Body of pancreas (tissue), 4 donors: ENCODE measurements at regions not wholly inside any gene's neighbourhood (a gene's known extent, or its start where the extent isn't known, plus 50 kb on each side); places are given as distances from the start of the nearest gene placed in this dataset.

Experiments used
- ATAC-seq: fragments of 150-250 bp; one replicate; pipeline ENCODE4 v1.9.1; 2016
- DNase-seq, 4 donors: peaks; one replicate each; pipeline ENCODE4 v3.0.0-alpha.2; 2019
- H3K27ac ChIP-seq, 4 donors: fragments of 200-600 bp; sonication (generic); 1 replicate in 3 of 4; 2 replicates in 1 of 4; pipeline versions ENCODE4 v1.5.1 to v1.6.1; 2016 to 2019; ENCODE audit warnings: mild to moderate bottlenecking in 1 of 4, mixed read lengths in 1 of 4, moderate library complexity in 1 of 4
- H3K27me3 ChIP-seq, 2 donors: fragments of 200-600 bp; sonication (generic); one replicate each; pipeline ENCODE4 v1.6.0; 2016; ENCODE audit warnings: mild to moderate bottlenecking in 1 of 2
- H3K36me3 ChIP-seq, 2 donors: fragments of 200-600 bp; sonication (generic); replicated peaks in 1 of 2; 2 replicates each; pipeline ENCODE4 v1.5.1; 2016; ENCODE audit warnings: low read depth in 2 of 2; ENCODE audit not compliant: insufficient read depth in 1 of 2
- H3K4me1 ChIP-seq: fragments of 200-600 bp; sonication (generic); one replicate; pipeline ENCODE4 v1.6.0; 2016
- H3K4me3 ChIP-seq, 2 donors: fragments of 200-600 bp; sonication (generic); 1 replicate in 1 of 2; 2 replicates in 1 of 2; pipeline ENCODE4 v1.5.1; 2016 to 2019
- H3K9me3 ChIP-seq, 3 donors: fragments of 200-600 bp; sonication (generic); 1 replicate in 2 of 3; 2 replicates in 1 of 3; pipeline ENCODE4 v1.5.1; 2016
- POLR2A ChIP-seq, 3 donors: fragments of 450-650 bp; IDR thresholded peaks; one replicate each; pipeline ENCODE4 v1.6.1; 2016; ENCODE audit warnings: antibody characterized with exemption in 3 of 3, mild to moderate bottlenecking in 2 of 3
- WGBS, 2 donors: methylation state at CpG; one replicate each; pipeline ENCODE4 v1.1.5; 2017; 5-methylcytosine and 5-hydroxymethylcytosine counted together
- intact Hi-C: fragments of 100-400 bp; cut with DNase I; formaldehyde crosslinking; loops from one replicate; pipeline ENCODE4 v1.15.1; 2023
- TF ChIP-seq, protein P1 (sequence below), 7 experiments: fragments of 450-650 bp in 4 of 7; fragments of 200-600 bp in 3 of 7; sonication (generic) in 3 of 7; IDR thresholded peaks; one replicate each; pipeline ENCODE4 v1.5.1; 2016 to 2019; ENCODE audit warnings: antibody characterized with exemption in 7 of 7

DNA sequence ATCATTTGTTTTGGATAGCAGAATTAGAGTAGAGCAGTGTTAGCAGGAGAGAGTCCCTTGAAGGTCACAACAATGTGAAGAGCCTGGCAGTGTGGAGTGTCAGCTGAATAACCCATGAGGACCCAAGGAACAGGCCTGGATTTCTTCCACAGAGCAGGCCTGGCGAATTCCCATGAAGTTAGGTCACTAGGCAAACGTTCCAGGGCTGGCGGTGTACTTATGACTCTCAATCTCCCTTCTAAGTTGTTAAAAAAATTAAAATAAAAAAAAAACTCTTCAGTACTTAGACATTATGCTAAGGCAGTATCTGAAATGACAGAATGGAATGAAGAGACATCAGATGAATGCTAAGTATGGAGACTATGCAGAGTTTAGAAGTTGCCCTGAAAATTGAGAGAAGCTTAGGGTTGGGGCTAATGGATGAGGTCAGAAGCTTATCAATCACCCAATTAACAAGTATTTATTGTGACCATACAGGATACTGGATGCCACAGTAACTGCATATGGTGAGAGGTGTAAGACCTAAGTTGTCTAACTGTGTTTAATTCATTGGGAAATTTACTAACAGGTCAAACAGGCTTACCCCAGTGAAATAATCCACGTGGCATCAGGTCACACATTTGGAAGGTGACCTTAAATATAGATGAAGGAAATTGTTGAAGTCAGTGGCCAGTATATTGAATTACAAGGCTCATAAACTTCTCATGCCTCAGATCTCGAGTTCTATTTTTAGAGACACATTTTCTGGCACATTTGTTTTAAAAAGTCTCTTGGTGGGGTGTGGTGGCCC, 126.2 kb upstream of the NRP1 start:
- Histone ChIP-seq H3K9me3 (no peaks in the 10 kb centered on the region), H3K4me1 (peaks cover 24% of the 10 kb centered on the region), H3K36me3 (no peaks in the 10 kb centered on the region), H3K4me3 (no peak overlapping the region), H3K27ac (peak overlapping the region; percentile 31 to 67 (median 55)), H3K27me3 (no peaks in the 10 kb centered on the region)
- intact Hi-C loops = no loop called here
- ATAC-seq = peak; percentile 97
- TF ChIP-seq, protein P1, sequence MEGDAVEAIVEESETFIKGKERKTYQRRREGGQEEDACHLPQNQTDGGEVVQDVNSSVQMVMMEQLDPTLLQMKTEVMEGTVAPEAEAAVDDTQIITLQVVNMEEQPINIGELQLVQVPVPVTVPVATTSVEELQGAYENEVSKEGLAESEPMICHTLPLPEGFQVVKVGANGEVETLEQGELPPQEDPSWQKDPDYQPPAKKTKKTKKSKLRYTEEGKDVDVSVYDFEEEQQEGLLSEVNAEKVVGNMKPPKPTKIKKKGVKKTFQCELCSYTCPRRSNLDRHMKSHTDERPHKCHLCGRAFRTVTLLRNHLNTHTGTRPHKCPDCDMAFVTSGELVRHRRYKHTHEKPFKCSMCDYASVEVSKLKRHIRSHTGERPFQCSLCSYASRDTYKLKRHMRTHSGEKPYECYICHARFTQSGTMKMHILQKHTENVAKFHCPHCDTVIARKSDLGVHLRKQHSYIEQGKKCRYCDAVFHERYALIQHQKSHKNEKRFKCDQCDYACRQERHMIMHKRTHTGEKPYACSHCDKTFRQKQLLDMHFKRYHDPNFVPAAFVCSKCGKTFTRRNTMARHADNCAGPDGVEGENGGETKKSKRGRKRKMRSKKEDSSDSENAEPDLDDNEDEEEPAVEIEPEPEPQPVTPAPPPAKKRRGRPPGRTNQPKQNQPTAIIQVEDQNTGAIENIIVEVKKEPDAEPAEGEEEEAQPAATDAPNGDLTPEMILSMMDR (IDR thresholded peaks at IDR 0.05) = no peak
- TF ChIP-seq POLR2A (IDR thresholded peaks at IDR 0.05) = no peak
- 43 to 45% methylated on average over 5 of the region's 5 CpGs for WGBS, 2 donors
- peak; percentile 81 to 93 (median 86) for DNase-seq

DNA sequence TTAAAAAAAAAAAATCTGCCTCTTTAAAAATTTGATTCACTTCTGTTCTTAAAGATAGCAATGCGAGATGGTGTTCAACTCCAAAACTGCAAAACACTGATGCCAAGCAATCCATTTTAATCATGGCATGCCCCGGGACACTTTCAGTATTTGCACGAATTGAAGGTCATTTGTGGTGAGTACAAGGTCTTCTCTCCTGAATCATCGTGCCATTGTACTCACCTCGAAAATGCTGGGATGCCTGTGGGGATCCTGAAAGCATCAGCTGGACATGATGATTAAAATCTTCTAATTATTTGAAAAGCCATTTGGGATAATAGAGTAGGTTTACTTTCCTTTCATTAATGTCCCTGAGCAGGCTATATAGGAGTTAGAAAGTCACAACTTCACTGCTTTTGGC, 125.1 kb upstream of the NRP1 start:
- TF ChIP-seq, protein P1 (IDR thresholded peaks at IDR 0.05) = no peak
- TF ChIP-seq POLR2A (IDR thresholded peaks at IDR 0.05) = no peak
- intact Hi-C loops = no loop called here
- WGBS, 2 donors = 25 to 26% methylated on average over 5 of the region's 5 CpGs
- Histone ChIP-seq H3K27ac (peak overlapping the region in 1 of 4 donors; percentile 58), H3K36me3 (no peaks in the 10 kb centered on the region), H3K4me1 (peaks cover 34% of the 10 kb centered on the region), H3K4me3 (no peak overlapping the region), H3K27me3 (no peaks in the 10 kb centered on the region), H3K9me3 (no peaks in the 10 kb centered on the region)
- DNase-seq (peak in 1 of 4 donors; percentile 25), ATAC-seq (no peak)

DNA sequence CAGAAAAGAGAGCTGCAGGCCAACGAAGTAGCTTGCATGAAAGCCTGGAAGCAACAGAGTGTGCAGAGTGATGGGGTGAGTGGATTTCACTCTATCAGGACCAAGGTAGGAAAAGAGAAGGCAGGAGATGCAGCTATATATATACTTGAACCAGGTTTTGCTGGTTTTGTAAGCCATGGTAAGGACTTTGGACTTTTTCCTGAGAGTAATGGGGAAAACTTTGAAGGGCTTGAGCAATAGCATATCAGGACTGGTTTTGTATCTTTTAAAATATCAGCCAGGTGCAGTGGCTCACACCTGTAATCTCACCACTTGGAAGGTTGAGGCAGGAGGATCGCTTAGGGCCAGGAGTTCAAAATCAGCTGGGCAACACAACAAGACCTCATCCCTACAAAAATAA, 120.6 kb upstream of the NRP1 start:
- peak; percentile 91 for ATAC-seq
- no peak for TF ChIP-seq POLR2A (IDR thresholded peaks at IDR 0.05)
- TF ChIP-seq, protein P1 (IDR thresholded peaks at IDR 0.05) = no peak
- Histone ChIP-seq H3K27me3 (no peaks in the 10 kb centered on the region), H3K9me3 (no peaks in the 10 kb centered on the region), H3K4me3 (no peak overlapping the region), H3K27ac (peak overlapping the region; percentile 2 to 65 (median 52)), H3K36me3 (no peaks in the 10 kb centered on the region), H3K4me1 (peaks cover 34% of the 10 kb centered on the region)
- DNase-seq = peak in 3 of 4 donors; percentile 21 to 49 (median 37)
- WGBS, 2 donors = 31 to 54% methylated on average over 2 of the region's 2 CpGs
- intact Hi-C loops = no loop called here

DNA sequence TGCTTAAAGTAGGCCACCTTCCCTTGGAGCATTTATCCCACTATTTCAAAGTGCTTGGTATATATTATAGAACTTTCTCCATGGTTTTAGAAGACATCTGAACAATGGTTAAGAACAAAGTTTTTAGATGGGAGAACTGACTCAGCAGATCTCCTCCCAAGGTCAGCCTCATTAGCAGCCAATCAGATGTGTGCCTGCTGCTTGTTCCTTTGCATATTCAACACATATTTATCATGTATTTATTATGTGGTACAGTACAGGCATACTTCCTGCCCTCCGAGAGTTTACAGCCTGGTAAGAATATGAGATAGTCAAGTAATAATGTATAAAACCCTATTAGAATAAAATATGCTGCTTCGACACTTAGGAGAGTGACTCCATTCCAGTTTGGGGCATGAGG, 120.1 kb upstream of the NRP1 start:
- ATAC-seq (peak; percentile 36), DNase-seq (no peak)
- Histone ChIP-seq H3K4me1 (peaks cover 29% of the 10 kb centered on the region), H3K27me3 (no peaks in the 10 kb centered on the region), H3K36me3 (no peaks in the 10 kb centered on the region), H3K4me3 (no peak overlapping the region), H3K27ac (peak overlapping the region; percentile 2 to 65 (median 52)), H3K9me3 (no peaks in the 10 kb centered on the region)
- WGBS, 2 donors = 58 to 60% methylated on average over 2 of the region's 2 CpGs
- intact Hi-C loops = no loop called here
- TF ChIP-seq, protein P1 (IDR thresholded peaks at IDR 0.05) = no peak
- no peak for TF ChIP-seq POLR2A (IDR thresholded peaks at IDR 0.05)
